IMR-90 (cell line): ENCODE measurements at regions not wholly inside any gene's neighbourhood (a gene's known extent, or its start where the extent isn't known, plus 50 kb on each side); places are given as distances from the start of the nearest gene placed in this dataset.

Experiments used
- ATAC-seq: fragments of 200-7000 bp; cut with Tn5 transposase; 2 replicates; pipeline ENCODE4 v1.9.1; 2020; ENCODE audit warnings: low read depth, mild to moderate bottlenecking, moderate library complexity
- BruUV-seq: library from RNA; stranded (reverse); fragments of 400-500 nt; replicated peaks from 2 replicates; lab custom pipeline; 2021; lab: Mats Ljungman, UMichigan
- CTCF ChIA-PET: fragments of 300-600 bp; formaldehyde crosslinking; extraction: SDS; loops from one replicate; lab custom pipeline; 2021; ENCODE audit warnings: antibody characterized with exemption; lab: Yijun Ruan, JAX
- POLR2A ChIA-PET: fragments of 300-600 bp; sonication (Branson Sonifier 250); formaldehyde crosslinking; loops from one replicate; lab custom pipeline; 2022; ENCODE audit warnings: antibody characterized with exemption; ENCODE audit not compliant: unreplicated experiment; lab: Charles Lee
- DNase-seq: peaks from one replicate; pipeline ENCODE4 v3.0.0; 2013
- H2AFZ ChIP-seq: replicated peaks from 2 replicates; pipeline ENCODE3; 2013; ENCODE audit warnings: low read length, mild to moderate bottlenecking; ENCODE audit not compliant: poor library complexity
- H2AK5ac ChIP-seq: 2 replicates; pipeline ENCODE4 v1.6.1; 2013; ENCODE audit warnings: low read depth, low read length, inconsistent platforms
- H2AK9ac ChIP-seq: replicated peaks from 2 replicates; pipeline ENCODE3; 2013; ENCODE audit warnings: mild to moderate bottlenecking, low read depth, low read length, moderate library complexity; ENCODE audit not compliant: poor library complexity
- H2BK120ac ChIP-seq: 2 replicates; pipeline ENCODE4 v1.6.1; 2013; ENCODE audit warnings: low read depth, low read length, inconsistent platforms
- H2BK15ac ChIP-seq: 3 replicates; pipeline ENCODE4 v1.6.1; 2013; ENCODE audit warnings: low read depth, low read length, inconsistent platforms
- H2BK20ac ChIP-seq: 2 replicates; pipeline ENCODE4 v1.6.1; 2013; ENCODE audit warnings: low read depth, mild to moderate bottlenecking, inconsistent platforms, low read length, moderate library complexity
- H2BK5ac ChIP-seq: 2 replicates; pipeline ENCODE4 v1.6.1; 2013; ENCODE audit warnings: mild to moderate bottlenecking, low read depth, low read length, inconsistent platforms; ENCODE audit not compliant: poor library complexity, severe bottlenecking
- H3K14ac ChIP-seq: replicated peaks from 2 replicates; pipeline ENCODE4 v1.6.1; 2013; ENCODE audit warnings: low read depth, low read length, inconsistent platforms
- H3K18ac ChIP-seq: 2 replicates; pipeline ENCODE4 v1.6.1; 2013; ENCODE audit warnings: low read depth, low read length, control low read depth
- H3K23ac ChIP-seq: 2 replicates; pipeline ENCODE4 v1.6.1; 2013; ENCODE audit warnings: low read depth, low read length, inconsistent platforms
- H3K27ac ChIP-seq: 2 replicates; pipeline ENCODE4 v1.5.1; 2013; ENCODE audit warnings: mild to moderate bottlenecking, control low read depth, low read length; ENCODE audit not compliant: insufficient read depth
- H3K27me3 ChIP-seq: 2 replicates; pipeline ENCODE4 v1.6.1; 2013; ENCODE audit warnings: low read length; ENCODE audit not compliant: control insufficient read depth, insufficient read depth
- H3K36me3 ChIP-seq: 2 replicates; pipeline ENCODE4 v1.6.1; 2013; ENCODE audit warnings: low read length, mixed read lengths; ENCODE audit not compliant: control insufficient read depth, insufficient read depth
- H3K4ac ChIP-seq: 2 replicates; pipeline ENCODE4 v1.6.1; 2013; ENCODE audit warnings: low read depth, low read length, inconsistent platforms
- H3K4me1 ChIP-seq: 2 replicates; pipeline ENCODE4 v1.6.1; 2013; ENCODE audit warnings: low read length, mixed read lengths; ENCODE audit not compliant: control insufficient read depth, insufficient read depth
- H3K4me2 ChIP-seq: 2 replicates; pipeline ENCODE4 v1.6.1; 2013; ENCODE audit warnings: low read depth, mild to moderate bottlenecking, control low read depth, low read length, moderate library complexity
- H3K4me3 ChIP-seq: 2 replicates; pipeline ENCODE4 v1.5.1; 2013; ENCODE audit warnings: low read depth, mild to moderate bottlenecking, control low read depth, low read length, moderate library complexity; ENCODE audit not compliant: insufficient read depth
- H3K56ac ChIP-seq: 2 replicates; pipeline ENCODE4 v1.6.1; 2013; ENCODE audit warnings: low read length, inconsistent platforms; ENCODE audit not compliant: insufficient read depth; ENCODE audit errors: extremely low read depth
- H3K79me1 ChIP-seq, 2 experiments: 2 replicates each; pipeline ENCODE4 v1.6.1; 2013; ENCODE audit warnings: low read length in 2 of 2, inconsistent platforms in 1 of 2, low read depth in 1 of 2
- H3K9ac ChIP-seq: 2 replicates; pipeline ENCODE4 v1.6.1; 2013; ENCODE audit warnings: low read depth, low read length, control low read depth
- H3K9me1 ChIP-seq: 2 replicates; pipeline ENCODE4 v1.6.1; 2013; ENCODE audit warnings: low read length, inconsistent platforms; ENCODE audit not compliant: insufficient read depth
- H3K9me3 ChIP-seq: 2 replicates; pipeline ENCODE4 v1.6.1; 2013; ENCODE audit warnings: low read length; ENCODE audit not compliant: control insufficient read depth, insufficient read depth
- H4K20me1 ChIP-seq: 2 replicates; pipeline ENCODE4 v1.6.1; 2013; ENCODE audit warnings: low read length, inconsistent platforms; ENCODE audit not compliant: insufficient read depth
- H4K5ac ChIP-seq: 2 replicates; pipeline ENCODE4 v1.6.1; 2013; ENCODE audit warnings: mild to moderate bottlenecking, low read depth, low read length, control low read depth
- H4K8ac ChIP-seq, 2 experiments: 2 replicates each; pipeline ENCODE4 v1.6.1; 2013; ENCODE audit warnings: low read depth in 2 of 2, low read length in 2 of 2, control low read depth in 1 of 2, inconsistent platforms in 1 of 2
- H4K91ac ChIP-seq: 2 replicates; pipeline ENCODE4 v1.6.1; 2013; ENCODE audit warnings: low read depth, low read length, inconsistent platforms; ENCODE audit not compliant: insufficient read depth
- BHLHE40 ChIP-seq: fragments of 150-350 bp; IDR thresholded peaks from 2 replicates; pipeline ENCODE4 v1.6.1; 2016; ENCODE audit warnings: mild to moderate bottlenecking, low read depth, low read length
- CEBPB ChIP-seq: IDR thresholded peaks from 2 replicates; pipeline ENCODE4 v1.6.1; 2012; ENCODE audit warnings: low read depth, low read length, improper control_type of control experiment
- CHD1 ChIP-seq: IDR thresholded peaks from 2 replicates; pipeline ENCODE4 v1.6.1; 2012; ENCODE audit warnings: low read depth, low read length, improper control_type of control experiment
- CTCF ChIP-seq: conservative IDR thresholded peaks from 2 replicates; pipeline ENCODE4 v1.5.1; 2012; ENCODE audit warnings: mild to moderate bottlenecking, low read depth, low read length, improper control_type of control experiment
- ELK1 ChIP-seq: fragments of 150-350 bp; IDR thresholded peaks from 2 replicates; pipeline ENCODE4 v1.6.1; 2016; ENCODE audit warnings: low read depth, mild to moderate bottlenecking, low read length, moderate library complexity, borderline replicate concordance
- FOS ChIP-seq: fragments of 150-350 bp; IDR thresholded peaks from 2 replicates; pipeline ENCODE4 v1.6.1; 2016; ENCODE audit warnings: low read depth, low read length
- MAFK ChIP-seq: IDR thresholded peaks from 2 replicates; pipeline ENCODE4 v1.6.1; 2012; ENCODE audit warnings: low read depth, low read length, improper control_type of control experiment
- MXI1 ChIP-seq: IDR thresholded peaks from 2 replicates; pipeline ENCODE4 v1.6.1; 2012; ENCODE audit warnings: low read depth, mild to moderate bottlenecking, low read length, moderate library complexity, borderline replicate concordance
- NFE2L2 ChIP-seq: fragments of 150-350 bp; IDR thresholded peaks from 2 replicates; pipeline ENCODE4 v1.6.1; 2016; ENCODE audit warnings: low read depth, mild to moderate bottlenecking, low read length
- POLR2A ChIP-seq: IDR thresholded peaks from 2 replicates; pipeline ENCODE4 v1.6.1; 2012; ENCODE audit warnings: mild to moderate bottlenecking, low read depth, low read length
- RAD21 ChIP-seq: IDR thresholded peaks from 2 replicates; pipeline ENCODE4 v1.6.1; 2012; ENCODE audit warnings: low read length, improper control_type of control experiment
- RCOR1 ChIP-seq: IDR thresholded peaks from 2 replicates; pipeline ENCODE4 v1.6.1; 2012; ENCODE audit warnings: mild to moderate bottlenecking, low read length, improper control_type of control experiment; ENCODE audit not compliant: insufficient replicate concordance
- RFX5 ChIP-seq: IDR thresholded peaks from 2 replicates; pipeline ENCODE4 v1.8.0; 2012; ENCODE audit warnings: low read depth, mild to moderate bottlenecking, low read length, moderate library complexity
- SMC3 ChIP-seq: fragments of 150-350 bp; IDR thresholded peaks from 2 replicates; pipeline ENCODE4 v1.6.1; 2016; ENCODE audit warnings: low read depth, mild to moderate bottlenecking, antibody characterized with exemption, low read length, moderate library complexity
- USF2 ChIP-seq: fragments of 150-350 bp; IDR thresholded peaks from 2 replicates; pipeline ENCODE4 v1.6.1; 2017; ENCODE audit warnings: mild to moderate bottlenecking, antibody characterized with exemption, low read length, low read depth
- WGBS, 2 experiments: methylation state at CpG; one replicate each; pipeline versions ENCODE4 v1.1.5 to v1.1.7; 2013; ENCODE audit warnings: missing lambda C conversion rate in 2 of 2; ENCODE audit not compliant: insufficient read length in 1 of 2; ENCODE audit errors: extremely low coverage in 2 of 2; 5-methylcytosine and 5-hydroxymethylcytosine counted together
- dilution Hi-C: fragments of 300-500 bp; cut with HindIII; formaldehyde crosslinking; loops from one replicate; pipeline ENCODE4 v1.14.3; 2018; ENCODE audit warnings: low sequenced_read_pairs; ENCODE audit not compliant: unreplicated experiment
- in situ Hi-C: fragments of 300-500 bp; cut with MboI; formaldehyde crosslinking; loops from 3 replicates; pipeline ENCODE4 v1.14.3; 2019; ENCODE audit warnings: low sequenced_read_pairs, inconsistent platforms, mixed read lengths
- intact Hi-C: fragments of 100-400 bp; cut with micrococcal nuclease; formaldehyde crosslinking; loops from 2 replicates; pipeline ENCODE4 v1.10.0; 2022

DNA sequence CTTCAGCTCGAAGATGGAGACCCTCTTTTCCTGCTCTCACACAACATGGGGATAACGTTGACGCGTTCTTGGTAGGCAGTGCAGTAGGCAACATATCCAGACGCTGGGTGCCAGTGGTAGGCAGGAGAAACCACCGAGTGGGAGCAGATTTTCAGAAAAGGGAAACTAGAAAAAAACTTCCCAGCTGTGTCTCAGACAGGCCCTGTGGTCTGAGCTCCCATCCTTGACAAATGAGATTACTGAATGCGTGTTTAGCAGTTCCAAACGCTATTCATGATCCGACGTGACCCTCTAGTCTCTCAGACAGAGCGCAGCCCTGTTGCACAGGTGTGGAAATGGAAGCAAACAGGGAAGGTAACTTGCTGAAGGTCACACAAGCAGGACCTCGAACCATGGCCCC is 83.9 kb upstream of the DUSP22 start:
- H3K9me3 ChIP-seq, result no peaks in the 10 kb centered on the region
- no peak overlapping the region for H4K91ac ChIP-seq
- no peaks in the 10 kb centered on the region for H4K20me1 ChIP-seq
- no peak overlapping the region for H4K8ac ChIP-seq
- TF ChIP-seq RFX5 (no peak), MAFK (no peak), RCOR1 (no peak), FOS (no peak), SMC3 (no peak), CHD1 (no peak), RAD21 (no peak), USF2 (no peak), CTCF (no peak), ELK1 (no peak), NFE2L2 (no peak), BHLHE40 (no peak), MXI1 (no peak), POLR2A (no peak), CEBPB (no peak)
- no peak overlapping the region for H4K5ac ChIP-seq
- no peak for ATAC-seq
- no peak overlapping the region for H2AK9ac ChIP-seq
- H3K56ac ChIP-seq, result no peak overlapping the region
- no peak overlapping the region for H2AFZ ChIP-seq
- H3K79me1 ChIP-seq, result no peaks in the 10 kb centered on the region
- no peak for DNase-seq
- H3K23ac ChIP-seq, result no peak overlapping the region
- CTCF ChIA-PET, result no interaction called here
- H3K14ac ChIP-seq, result no peak overlapping the region
- H2BK20ac ChIP-seq, result no peak overlapping the region
- intact Hi-C loops (no loop called here), dilution Hi-C loops (no loop called here), in situ Hi-C loops (no loop called here)
- no peak overlapping the region for H3K18ac ChIP-seq
- H3K4me1 ChIP-seq, result no peaks in the 10 kb centered on the region
- no peak overlapping the region for H2BK15ac ChIP-seq
- no peak overlapping the region for H3K4ac ChIP-seq
- no TSS peak for BruUV-seq
- no peak overlapping the region for H3K4me3 ChIP-seq
- H3K27ac ChIP-seq, result no peak overlapping the region
- no peaks in the 10 kb centered on the region for H3K9me1 ChIP-seq
- no peak overlapping the region for H2BK120ac ChIP-seq
- H3K9ac ChIP-seq, result no peak overlapping the region
- no peak overlapping the region for H2BK5ac ChIP-seq
- no peak overlapping the region for H2AK5ac ChIP-seq
- no peaks in the 10 kb centered on the region for H3K36me3 ChIP-seq
- no peak overlapping the region for H3K4me2 ChIP-seq
- POLR2A ChIA-PET, result no interaction called here
- peaks cover 46% of the 10 kb centered on the region; the same call in 1 of the 2 replicates for H3K27me3 ChIP-seq
- WGBS, 2 experiments, result 56% methylated on average over 4 of the region's 12 CpGs; no CpG with 5 or more reads in 1 of the 2 experiments
